NCI-H2196 (cell line): ENCODE measurements at regions not wholly inside any gene's neighbourhood (a gene's known extent, or its start where the extent isn't known, plus 50 kb on each side); places are given as distances from the start of the nearest gene placed in this dataset.
"Not testable (repeated sequence)": the region's sequence is repeated elsewhere in the genome, so short reads cannot be mapped to it uniquely, and the experiment has no call there.

ENCODE experiments used
- DNase-seq: peaks from one replicate; lab custom pipeline; 2025; ENCODE audit not compliant: unreplicated experiment; lab: John Stamatoyannopoulos, UW

GRCh38 chr4:106529348-106530023 lies 160.9 kb upstream of the GIMD1 start:
- no peak for DNase-seq

GRCh38 chr4:106527316-106527715 lies 158.7 kb upstream of the GIMD1 start:
- DNase-seq = no peak

- not testable (repeated sequence) for DNase-seq
These were observed 156.8 kb upstream of the GIMD1 start for GRCh38 chr4:106525425-106525824.

GRCh38 chr4:106524772-106525171 lies 156.2 kb upstream of the GIMD1 start:
- not testable (repeated sequence) for DNase-seq

- no peak for DNase-seq
These were observed 154.3 kb upstream of the GIMD1 start for GRCh38 chr4:106522839-106523238.

GRCh38 chr4:106512706-106513105 lies 144.1 kb upstream of the GIMD1 start:
- DNase-seq = no peak

GRCh38 chr4:106507440-106507839 lies 138.9 kb upstream of the GIMD1 start:
- no peak for DNase-seq

GRCh38 chr4:106503116-106504050 lies 134.8 kb upstream of the GIMD1 start:
- DNase-seq = no peak

GRCh38 chr4:106502106-106502699 lies 133.6 kb upstream of the GIMD1 start:
- peak; percentile 35 for DNase-seq

- no peak for DNase-seq
These were observed 128.7 kb upstream of the GIMD1 start for GRCh38 chr4:106497271-106497670.

GRCh38 chr4:106496061-106496460 lies 127.5 kb upstream of the GIMD1 start:
- DNase-seq = no peak

- DNase-seq = no peak
These were observed 126.9 kb upstream of the GIMD1 start for GRCh38 chr4:106495476-106495875.

- no peak for DNase-seq
These were observed 125.5 kb upstream of the GIMD1 start for GRCh38 chr4:106494066-106494465.

GRCh38 chr4:106493086-106493485 lies 124.5 kb upstream of the GIMD1 start:
- no peak for DNase-seq

GRCh38 chr4:106486533-106486932 lies 118.0 kb upstream of the GIMD1 start:
- no peak for DNase-seq

- no peak for DNase-seq
These were observed 113.2 kb upstream of the GIMD1 start for GRCh38 chr4:106481801-106482200.

- DNase-seq = no peak
These were observed 109.6 kb upstream of the GIMD1 start for GRCh38 chr4:106478152-106478551.

- no peak for DNase-seq
These were observed 108.2 kb upstream of the GIMD1 start for GRCh38 chr4:106476741-106477140.

GRCh38 chr4:106473515-106473914 lies 104.9 kb upstream of the GIMD1 start:
- DNase-seq = no peak

- no peak for DNase-seq
These were observed 102.6 kb upstream of the GIMD1 start for GRCh38 chr4:106471151-106471550.

- no peak for DNase-seq
These were observed 95.0 kb upstream of the GIMD1 start for GRCh38 chr4:106463622-106464021.

GRCh38 chr4:106454581-106454980 lies 86.0 kb upstream of the GIMD1 start:
- no peak for DNase-seq
